K562 (cell line): ENCODE measurements at regions not wholly inside any gene's neighbourhood (a gene's known extent, or its start where the extent isn't known, plus 50 kb on each side); places are given as distances from the start of the nearest gene placed in this dataset.

Experiments
- BCLAF1 ChIP-seq, 2 experiments: fragments of 450-650 bp in 1 of 2; IDR thresholded peaks; 2 replicates each; pipeline ENCODE4 v1.6.1; 2011 to 2017; ENCODE audit warnings: low read depth in 2 of 2, antibody characterized with exemption in 1 of 2, borderline replicate concordance in 1 of 2, low read length in 1 of 2, mild to moderate bottlenecking in 1 of 2, mixed read lengths in 1 of 2; ENCODE audit not compliant: control insufficient read depth in 1 of 2
- CSDE1 ChIP-seq, 2 experiments: fragments of 450-650 bp; IDR thresholded peaks; 2 replicates each; pipeline ENCODE4 v1.6.1; 2016; ENCODE audit warnings: mild to moderate bottlenecking in 1 of 2
- EGR1 ChIP-seq: fragments of 450-650 bp; conservative IDR thresholded peaks from 2 replicates; pipeline ENCODE4 v1.6.1; 2017; ENCODE audit warnings: mild to moderate bottlenecking
- ETS2 ChIP-seq: IDR thresholded peaks from 2 replicates; pipeline ENCODE4 v1.6.1; 2016; ENCODE audit warnings: borderline replicate concordance, missing genetic modification characterization, mild to moderate bottlenecking, moderate library complexity, missing compliant biosample characterization; ENCODE audit not compliant: poor library complexity, severe bottlenecking
- GTF2B ChIP-seq: IDR thresholded peaks from 2 replicates; pipeline ENCODE4 v1.6.1; 2011; ENCODE audit not compliant: insufficient read length; ENCODE audit errors: extremely low read depth
- ILK ChIP-seq: fragments of 450-650 bp; IDR thresholded peaks from 2 replicates; pipeline ENCODE4 v1.6.1; 2016; ENCODE audit warnings: missing genetic modification characterization, low read depth, mild to moderate bottlenecking, missing compliant biosample characterization, moderate library complexity, borderline replicate concordance
- MTA2 ChIP-seq: fragments of 450-650 bp; IDR thresholded peaks from 2 replicates; pipeline ENCODE4 v1.6.1; 2016; ENCODE audit warnings: low read depth
- NUFIP1 ChIP-seq: fragments of 450-650 bp; IDR thresholded peaks from 2 replicates; pipeline ENCODE4 v1.6.1; 2018; ENCODE audit not compliant: partially characterized antibody
- ZNF184 ChIP-seq: sonication (generic); formaldehyde crosslinking; IDR thresholded peaks from 2 replicates; pipeline ENCODE4 v1.5.0; 2020; ENCODE audit warnings: missing genetic modification reagents

GRCh38 chr2:206851521-206851920 lies 86.1 kb downstream of the FASTKD2 start (continued):
- TF ChIP-seq BCLAF1 (IDR thresholded peaks at IDR 0.05; ENCODE audit: borderline replicate concordance in 1 of 2, control insufficient read depth in 1 of 2, low read depth in 2 of 2, low read length in 1 of 2) = no peak
- TF ChIP-seq ETS2 (tag) = no peak
- TF ChIP-seq ILK = no peak
- TF ChIP-seq NUFIP1 = no peak
- TF ChIP-seq CSDE1 (IDR thresholded peaks at IDR 0.05) = no peak
- TF ChIP-seq EGR1 = no peak
- TF ChIP-seq MTA2 = no peak
- TF ChIP-seq ZNF184 = no peak
- no peak for TF ChIP-seq GTF2B
